Stimulated activated CD4-positive, alpha-beta T cell treated with anti-CD3 and anti-CD28 coated beads, Interleukin-12 subunit alpha, Interleukin-12 subunit beta, amount 100 ng/mL, for 48 hours (primary cell): ENCODE measurements at regions not wholly inside any gene's neighbourhood (a gene's known extent, or its start where the extent isn't known, plus 50 kb on each side); places are given as distances from the start of the nearest gene placed in this dataset.

Experiments
- DNase-seq, 3 donors: peaks; one replicate each; pipeline ENCODE4 v3.0.0-alpha.2; 2020; ENCODE audit warnings: low read depth in 2 of 3, low spot score in 1 of 3

GRCh38 chr3:159830523-159831154 is 158.0 kb upstream of the IL12A start:
- no peak for DNase-seq

GRCh38 chr3:159831466-159831865 is 157.2 kb upstream of the IL12A start:
- DNase-seq = no peak

GRCh38 chr3:159832024-159832423 is 156.6 kb upstream of the IL12A start:
- no peak for DNase-seq

GRCh38 chr3:159835126-159835525 is 153.5 kb upstream of the IL12A start:
- no peak for DNase-seq

GRCh38 chr3:159837725-159838124 is 150.9 kb upstream of the IL12A start:
- no peak for DNase-seq

- no peak for DNase-seq
These were observed 149.7 kb upstream of the IL12A start for GRCh38 chr3:159838938-159839337.

GRCh38 chr3:159839561-159840379 is 148.9 kb upstream of the IL12A start, which contains the start of gene SCHIP1:
SCHIP1 (plus strand) TSS chr3:159839861.
- no peak for DNase-seq

GRCh38 chr3:159840703-159841299 is 147.8 kb upstream of the IL12A start:
- no peak for DNase-seq

- DNase-seq = no peak
These were observed 146.9 kb upstream of the IL12A start for GRCh38 chr3:159841766-159842165.

GRCh38 chr3:159843840-159844730 is 144.6 kb upstream of the IL12A start:
- no peak for DNase-seq

GRCh38 chr3:159844801-159845261 is 143.8 kb upstream of the IL12A start:
- no peak for DNase-seq

GRCh38 chr3:159845737-159846136 is 142.9 kb upstream of the IL12A start:
- no peak for DNase-seq

- DNase-seq = no peak
These were observed 142.4 kb upstream of the IL12A start for GRCh38 chr3:159846255-159846654.

- DNase-seq = no peak
These were observed 140.1 kb upstream of the IL12A start for GRCh38 chr3:159848348-159849118.

GRCh38 chr3:159850481-159850880 is 138.2 kb upstream of the IL12A start:
- no peak for DNase-seq

GRCh38 chr3:159852266-159852665 is 136.4 kb upstream of the IL12A start:
- no peak for DNase-seq

GRCh38 chr3:159852821-159853505 is 135.7 kb upstream of the IL12A start:
- DNase-seq = no peak

- DNase-seq = no peak
These were observed 135.2 kb upstream of the IL12A start for GRCh38 chr3:159853506-159853864.

- DNase-seq = no peak
These were observed 134.0 kb upstream of the IL12A start for GRCh38 chr3:159854500-159855124.
